B cell (primary cell): ENCODE measurements at regions not wholly inside any gene's neighbourhood (a gene's known extent, or its start where the extent isn't known, plus 50 kb on each side); places are given as distances from the start of the nearest gene placed in this dataset.

Experiments
- ATAC-seq: fragments of 200-7000 bp; cut with Tn5 transposase; one replicate; pipeline ENCODE4 v1.10.0; 2021; ENCODE audit warnings: low read depth, mild to moderate bottlenecking, moderate number of reproducible peaks, moderate library complexity
- CTCF ChIA-PET: fragments of 350-600 bp; sonication (Branson Sonifier 250); formaldehyde crosslinking; loops from one replicate; lab custom pipeline; 2021; ENCODE audit warnings: antibody characterized with exemption, inconsistent platforms; lab: Charles Lee
- POLR2A ChIA-PET: fragments of 350-600 bp; sonication (Branson Sonifier 250); formaldehyde crosslinking; loops from one replicate; lab custom pipeline; 2021; ENCODE audit warnings: antibody characterized with exemption; lab: Charles Lee
- DNase-seq: peaks from one replicate; pipeline ENCODE4 v3.0.0; 2013
- H2AFZ ChIP-seq: 2 replicates; pipeline ENCODE4 v1.6.1; 2012; ENCODE audit warnings: mild to moderate bottlenecking, low read depth, low read length; ENCODE audit not compliant: insufficient read depth, poor library complexity, severe bottlenecking
- H3K27ac ChIP-seq, 2 donors: 1 replicate in 1 of 2; 2 replicates in 1 of 2; pipeline ENCODE4 v1.5.1; 2012 to 2013; ENCODE audit warnings: low read length in 2 of 2, mild to moderate bottlenecking in 2 of 2, moderate library complexity in 1 of 2
- H3K27me3 ChIP-seq, 4 experiments: fragments of 200-600 bp in 1 of 4; sonication (generic) in 1 of 4; replicated peaks in 1 of 4; 1 replicate in 2 of 4; 2 replicates in 2 of 4; pipeline versions ENCODE4 v1.6.1 to v1.7.0; 2013 to 2016; ENCODE audit warnings: low read length in 3 of 4, mild to moderate bottlenecking in 2 of 4, mixed read lengths in 1 of 4, moderate library complexity in 1 of 4; ENCODE audit not compliant: insufficient read depth in 4 of 4, control insufficient read depth in 3 of 4; ENCODE audit errors: control extremely low read depth in 1 of 4
- H3K36me3 ChIP-seq, 2 experiments: replicated peaks in 1 of 2; 1 replicate in 1 of 2; 2 replicates in 1 of 2; pipeline versions ENCODE4 v1.6.1 to v1.7.1; 2013; ENCODE audit warnings: low read length in 1 of 2; ENCODE audit not compliant: insufficient read depth in 2 of 2, control insufficient read depth in 1 of 2; ENCODE audit errors: control extremely low read depth in 1 of 2, extremely low read depth in 1 of 2
- H3K4me1 ChIP-seq, 2 donors: fragments of 200-600 bp in 1 of 2; sonication (generic) in 1 of 2; 1 replicate in 1 of 2; 2 replicates in 1 of 2; pipeline versions ENCODE4 v1.5.1 to v1.6.1; 2013 to 2017; ENCODE audit warnings: low read length in 2 of 2; ENCODE audit not compliant: control insufficient read depth in 2 of 2, insufficient read depth in 2 of 2
- H3K4me2 ChIP-seq: replicated peaks from 2 replicates; pipeline ENCODE3; 2012; ENCODE audit warnings: mild to moderate bottlenecking, low read depth, low read length; ENCODE audit not compliant: poor library complexity, severe bottlenecking
- H3K4me3 ChIP-seq, 5 experiments: fragments of 200-600 bp in 1 of 5; sonication (generic) in 1 of 5; 1 replicate in 3 of 5; 2 replicates in 2 of 5; pipeline versions ENCODE4 v1.5.1 to v1.7.0; 2011 to 2016; ENCODE audit warnings: low read length in 4 of 5, mild to moderate bottlenecking in 4 of 5, low read depth in 2 of 5, control low read depth in 1 of 5, moderate library complexity in 1 of 5; ENCODE audit not compliant: insufficient read depth in 1 of 5; ENCODE audit errors: control extremely low read depth in 1 of 5, extremely low read depth in 1 of 5
- H3K79me2 ChIP-seq: fragments of 200-600 bp; sonication (generic); one replicate; pipeline ENCODE4 v1.6.0; 2016; ENCODE audit warnings: low read length; ENCODE audit not compliant: control insufficient read depth, insufficient read depth
- H3K9ac ChIP-seq: fragments of 200-600 bp; sonication (generic); 2 replicates; pipeline ENCODE4 v1.6.1; 2017; ENCODE audit warnings: mild to moderate bottlenecking, low read length, moderate library complexity
- H3K9me3 ChIP-seq, 3 donors: one replicate each; pipeline versions ENCODE4 v1.6.1 to v1.7.1; 2013; ENCODE audit warnings: low read length in 2 of 3; ENCODE audit not compliant: control insufficient read depth in 2 of 3, insufficient read depth in 1 of 3; ENCODE audit errors: control extremely low read depth in 1 of 3
- H4K20me1 ChIP-seq: 2 replicates; pipeline ENCODE4 v1.6.0; 2012; ENCODE audit warnings: mild to moderate bottlenecking, low read length; ENCODE audit not compliant: insufficient read depth, control insufficient read depth, poor library complexity, severe bottlenecking
- H3K27ac Mint-ChIP-seq: one replicate; pipeline ENCODE4 v1.8.0; 2021; ENCODE audit warnings: mixed read lengths
- H3K27me3 Mint-ChIP-seq: one replicate; pipeline ENCODE4 v1.8.0; 2021; ENCODE audit warnings: mixed read lengths
- H3K4me1 Mint-ChIP-seq: one replicate; pipeline ENCODE4 v1.8.0; 2021; ENCODE audit warnings: mixed read lengths
- H3K4me3 Mint-ChIP-seq: one replicate; pipeline ENCODE4 v1.8.0; 2021; ENCODE audit warnings: mixed read lengths
- H3K9me3 Mint-ChIP-seq: one replicate; pipeline ENCODE4 v1.8.0; 2022; ENCODE audit warnings: mixed read lengths; ENCODE audit not compliant: insufficient read depth
- EZH2 ChIP-seq: IDR thresholded peaks from 2 replicates; pipeline ENCODE4 v1.6.1; 2012; ENCODE audit warnings: borderline replicate concordance, low read depth, mild to moderate bottlenecking, moderate library complexity, low read length; ENCODE audit not compliant: insufficient read depth, poor library complexity, severe bottlenecking
- WGBS: methylation state at CpG from one replicate; pipeline ENCODE4 v1.1.5; 2013; ENCODE audit warnings: missing lambda C conversion rate; ENCODE audit not compliant: insufficient coverage; 5-methylcytosine and 5-hydroxymethylcytosine counted together
- intact Hi-C: fragments of 100-400 bp; cut with micrococcal nuclease; formaldehyde crosslinking; loops from one replicate; pipeline ENCODE4 v1.10.0; 2022
- TF ChIP-seq, protein P1 (sequence below): fragments of 200-600 bp; IDR thresholded peaks from one replicate; pipeline ENCODE4 v1.8.0; 2022; ENCODE audit warnings: antibody characterized with exemption, mild to moderate bottlenecking

DNA sequence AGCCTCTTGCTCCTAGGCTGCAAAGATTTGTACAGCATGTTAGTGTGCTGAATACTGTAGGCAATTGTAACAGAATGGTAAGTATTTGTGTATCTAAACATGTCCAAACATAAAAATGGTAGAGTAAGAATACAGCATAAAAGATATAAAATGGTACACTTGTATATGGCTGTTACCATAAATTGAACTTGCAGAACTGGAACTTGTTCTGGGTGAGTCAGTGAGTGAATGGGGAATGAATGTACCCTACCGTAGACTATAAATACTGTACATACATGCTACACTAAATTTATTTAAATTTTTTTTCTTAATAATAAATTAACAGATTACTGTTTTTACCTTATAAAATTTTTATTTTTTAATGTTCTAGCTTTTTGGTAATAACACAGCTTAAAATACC is 858.7 kb downstream of the ROBO2 start:
- DNase-seq (no peak), ATAC-seq (no peak)
- no CpG with 5 or more reads among the region's 1 CpG for WGBS
- POLR2A ChIA-PET, result no interaction called here
- Histone ChIP-seq H2AFZ (no peak overlapping the region), H3K4me3 (no peak overlapping the region), H3K9ac (no peak overlapping the region), H3K9me3 (peaks cover 0 to 2% (median 0%) of the 10 kb centered on the region in 3 donors), H3K4me2 (no peak overlapping the region), H3K4me1 (no peaks in the 10 kb centered on the region), H3K27ac (no peak overlapping the region), H3K36me3 (no peaks in the 10 kb centered on the region), H4K20me1 (no peaks in the 10 kb centered on the region), H3K27me3 (no peaks in the 10 kb centered on the region), H3K79me2 (no peaks in the 10 kb centered on the region)
- H3K4me1 Mint-ChIP-seq, result no peaks in the 10 kb centered on the region
- H3K27me3 Mint-ChIP-seq, result no peaks in the 10 kb centered on the region
- H3K4me3 Mint-ChIP-seq, result no peak overlapping the region
- TF ChIP-seq, protein P1, sequence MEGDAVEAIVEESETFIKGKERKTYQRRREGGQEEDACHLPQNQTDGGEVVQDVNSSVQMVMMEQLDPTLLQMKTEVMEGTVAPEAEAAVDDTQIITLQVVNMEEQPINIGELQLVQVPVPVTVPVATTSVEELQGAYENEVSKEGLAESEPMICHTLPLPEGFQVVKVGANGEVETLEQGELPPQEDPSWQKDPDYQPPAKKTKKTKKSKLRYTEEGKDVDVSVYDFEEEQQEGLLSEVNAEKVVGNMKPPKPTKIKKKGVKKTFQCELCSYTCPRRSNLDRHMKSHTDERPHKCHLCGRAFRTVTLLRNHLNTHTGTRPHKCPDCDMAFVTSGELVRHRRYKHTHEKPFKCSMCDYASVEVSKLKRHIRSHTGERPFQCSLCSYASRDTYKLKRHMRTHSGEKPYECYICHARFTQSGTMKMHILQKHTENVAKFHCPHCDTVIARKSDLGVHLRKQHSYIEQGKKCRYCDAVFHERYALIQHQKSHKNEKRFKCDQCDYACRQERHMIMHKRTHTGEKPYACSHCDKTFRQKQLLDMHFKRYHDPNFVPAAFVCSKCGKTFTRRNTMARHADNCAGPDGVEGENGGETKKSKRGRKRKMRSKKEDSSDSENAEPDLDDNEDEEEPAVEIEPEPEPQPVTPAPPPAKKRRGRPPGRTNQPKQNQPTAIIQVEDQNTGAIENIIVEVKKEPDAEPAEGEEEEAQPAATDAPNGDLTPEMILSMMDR, result no peak
- TF ChIP-seq EZH2, result no peak
- H3K27ac Mint-ChIP-seq, result no peak overlapping the region
- intact Hi-C loops, result no loop called here
- CTCF ChIA-PET, result no interaction called here
- peaks cover 7% of the 10 kb centered on the region for H3K9me3 Mint-ChIP-seq

DNA sequence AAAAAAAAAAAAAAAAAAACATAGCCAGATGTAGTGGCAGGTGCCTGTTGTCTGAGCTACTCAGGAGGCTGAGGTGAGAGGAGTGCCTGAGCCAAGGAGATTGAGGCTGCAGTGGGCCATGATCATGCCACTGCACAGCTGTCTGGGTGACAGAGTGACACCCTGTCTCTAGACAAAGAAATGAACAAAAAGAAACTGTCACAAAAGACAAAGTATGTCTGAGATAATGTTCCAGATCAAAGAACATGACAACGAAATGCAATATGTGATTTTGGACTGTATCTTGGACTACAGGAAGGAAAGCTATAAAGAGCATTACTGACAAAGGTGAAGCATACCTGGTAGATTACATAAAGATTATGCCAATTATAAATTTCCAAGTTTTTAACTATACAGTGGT is 862.8 kb downstream of the ROBO2 start:
- POLR2A ChIA-PET, result no interaction called here
- no CpG with 5 or more reads among the region's 1 CpG for WGBS
- H3K27ac ChIP-seq, result no peak overlapping the region
- H3K4me1 ChIP-seq, result no peaks in the 10 kb centered on the region
- no peak overlapping the region for H2AFZ ChIP-seq
- DNase-seq (no peak), ATAC-seq (no peak)
- H3K4me3 ChIP-seq, result no peak overlapping the region
- peaks cover 6% of the 10 kb centered on the region for H3K9me3 Mint-ChIP-seq
- H4K20me1 ChIP-seq, result no peaks in the 10 kb centered on the region
- no peaks in the 10 kb centered on the region for H3K79me2 ChIP-seq
- no peak overlapping the region for H3K27ac Mint-ChIP-seq
- H3K27me3 ChIP-seq, result no peaks in the 10 kb centered on the region
- intact Hi-C loops, result no loop called here
- H3K4me2 ChIP-seq, result no peak overlapping the region
- TF ChIP-seq, protein P1, result no peak
- TF ChIP-seq EZH2, result no peak
- H3K4me3 Mint-ChIP-seq, result no peak overlapping the region
- H3K27me3 Mint-ChIP-seq, result no peaks in the 10 kb centered on the region
- H3K9ac ChIP-seq, result no peak overlapping the region
- peaks cover 0 to 7% (median 1%) of the 10 kb centered on the region in 3 donors for H3K9me3 ChIP-seq
- no peaks in the 10 kb centered on the region for H3K4me1 Mint-ChIP-seq
- CTCF ChIA-PET, result no interaction called here
- H3K36me3 ChIP-seq, result no peaks in the 10 kb centered on the region
